GM10266 (cell line): ENCODE measurements at regions not wholly inside any gene's neighbourhood (a gene's known extent, or its start where the extent isn't known, plus 50 kb on each side); places are given as distances from the start of the nearest gene placed in this dataset.

Experiments
- DNase-seq: peaks from one replicate; pipeline ENCODE4 v3.0.0; 2012; ENCODE audit errors: extremely low spot score
- CTCF ChIP-seq: IDR thresholded peaks from 2 replicates; pipeline ENCODE4 v1.5.1; 2012; ENCODE audit warnings: mild to moderate bottlenecking, low read depth; ENCODE audit not compliant: control insufficient read depth, insufficient read depth; ENCODE audit errors: missing control alignments

DNA sequence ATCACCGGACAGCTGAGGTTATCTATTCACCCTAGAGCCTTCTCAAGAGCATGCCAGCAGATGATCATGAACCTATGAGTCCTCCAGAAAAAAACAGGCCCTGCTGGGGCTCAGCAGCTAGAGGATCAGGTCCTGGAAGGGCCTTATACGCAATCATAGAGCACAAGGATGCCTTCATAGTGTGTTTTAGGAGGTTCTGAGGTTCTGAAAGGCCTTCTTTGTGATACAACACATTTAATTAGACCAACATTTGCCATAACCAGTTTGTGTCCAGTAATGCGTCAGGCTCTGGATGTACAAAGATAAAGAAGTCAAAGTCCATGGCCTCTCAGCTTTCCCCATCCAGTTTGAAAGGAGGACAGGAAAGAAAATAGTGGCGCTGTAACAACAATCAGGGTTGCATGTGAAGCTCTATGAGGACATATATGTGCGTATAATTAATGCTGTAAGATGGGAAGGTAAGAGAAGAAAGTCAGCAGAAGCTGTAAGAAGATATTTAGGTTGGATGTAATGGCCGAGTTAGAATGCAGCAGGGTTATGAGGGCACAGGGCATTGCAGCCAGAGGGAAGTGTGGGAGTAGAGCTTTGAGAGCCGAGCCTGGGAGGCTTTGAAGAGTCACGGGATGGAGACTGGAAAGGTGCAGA is 302.6 kb upstream of the TBL1XR1 start:
- no peak for TF ChIP-seq CTCF

DNA sequence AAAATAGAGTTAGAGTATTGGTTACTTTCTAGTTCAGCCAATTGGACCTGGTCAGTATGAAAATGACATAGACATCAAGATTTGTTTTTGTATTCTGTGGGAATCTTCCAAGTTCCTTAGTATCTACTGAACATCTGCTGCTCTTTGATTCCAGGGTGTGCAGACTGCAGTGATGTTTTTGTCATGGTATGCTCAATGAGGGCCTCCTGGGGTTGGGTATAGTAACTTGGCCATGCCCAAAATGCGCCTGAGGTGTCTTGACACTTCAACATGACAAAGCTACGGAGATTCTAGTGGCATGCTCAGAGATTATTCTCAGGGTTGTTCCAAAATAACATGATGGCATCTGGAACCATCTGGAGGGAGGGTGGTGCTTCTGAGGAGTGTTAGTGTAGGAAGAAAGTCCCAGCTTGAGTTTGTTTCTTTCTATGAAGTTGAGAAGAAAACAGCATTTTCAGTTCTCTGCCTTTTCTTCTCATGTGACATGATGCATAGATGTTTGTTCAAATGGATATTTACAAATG is 313.5 kb upstream of the TBL1XR1 start:
- no peak for TF ChIP-seq CTCF
- no peak for DNase-seq

More for the DNA sequence above, 302.6 kb upstream of the TBL1XR1 start:
- no peak for DNase-seq

- TF ChIP-seq CTCF = no peak
These were observed 315.9 kb upstream of the TBL1XR1 start for GRCh38 chr3:177512945-177513814.

DNA sequence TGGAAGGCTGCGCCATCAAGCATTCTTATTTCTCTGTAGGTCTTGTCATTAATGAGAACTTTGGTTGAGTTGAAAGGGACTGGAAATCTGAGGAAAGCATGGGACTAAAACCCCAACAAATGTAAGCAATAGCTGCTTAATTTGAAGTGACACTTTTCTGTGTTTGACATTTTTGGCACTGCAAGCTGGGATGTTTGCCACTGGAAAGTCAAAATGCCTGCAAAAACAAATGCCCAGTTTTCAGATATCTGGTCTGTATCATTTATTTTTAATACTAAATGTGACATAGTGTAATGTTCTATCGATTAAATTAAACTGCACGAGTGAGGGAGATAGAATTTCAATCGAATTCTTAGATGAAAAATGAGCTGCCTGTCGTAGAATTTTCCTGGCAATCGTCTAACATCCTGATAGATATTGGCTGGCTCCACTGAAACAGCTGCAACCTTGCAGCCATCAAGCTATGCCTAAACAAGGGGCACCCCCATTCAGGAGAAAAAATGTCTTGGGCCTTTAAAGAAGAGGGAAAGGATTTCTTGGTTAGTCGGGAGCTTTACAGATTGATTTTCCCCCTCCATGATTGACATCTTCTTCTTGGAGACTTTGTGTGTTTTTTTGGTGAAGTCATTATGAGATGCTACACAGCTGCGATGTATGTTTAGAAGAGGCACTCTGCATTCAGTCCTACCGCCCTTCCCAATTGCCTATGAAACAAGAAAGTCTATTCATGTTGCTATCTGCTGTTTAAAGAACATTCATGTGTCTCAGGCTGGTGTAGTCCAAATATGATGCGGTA is 316.7 kb upstream of the TBL1XR1 start:
- no peak for TF ChIP-seq CTCF
- no peak for DNase-seq

More at GRCh38 chr3:177512945-177513814, 315.9 kb upstream of the TBL1XR1 start:
- DNase-seq = no peak

GRCh38 chr3:177514611-177515499 is 317.6 kb upstream of the TBL1XR1 start:
- no peak for TF ChIP-seq CTCF
- DNase-seq = no peak

- no peak for DNase-seq
- no peak for TF ChIP-seq CTCF
These were observed 318.5 kb upstream of the TBL1XR1 start for GRCh38 chr3:177515786-177516157.
